Caco-2 (cell line): ENCODE measurements at regions not wholly inside any gene's neighbourhood (a gene's known extent, or its start where the extent isn't known, plus 50 kb on each side); places are given as distances from the start of the nearest gene placed in this dataset.

ENCODE experiments used
- BruUV-seq: library from RNA; stranded (reverse); fragments of 400-500 nt; replicated peaks from 2 replicates; lab custom pipeline; 2021; lab: Mats Ljungman, UMichigan
- CTCF ChIA-PET: fragments of 300-600 bp; sonication (Branson Sonifier 250); formaldehyde crosslinking; loops from one replicate; lab custom pipeline; 2022; ENCODE audit warnings: antibody characterized with exemption; lab: Charles Lee
- POLR2A ChIA-PET: fragments of 300-600 bp; sonication (Branson Sonifier 250); formaldehyde crosslinking; loops from one replicate; lab custom pipeline; 2022; ENCODE audit warnings: antibody characterized with exemption; lab: Charles Lee
- DNase-seq, 2 experiments: peaks; one replicate each; pipeline versions ENCODE4 v3.0.0 to v3.0.0-alpha.2; 2020 to 2022
- H3K27me3 ChIP-seq: replicated peaks from 2 replicates; pipeline ENCODE4 v1.6.0; 2011; ENCODE audit warnings: low read length; ENCODE audit not compliant: control insufficient read depth, insufficient read depth
- H3K36me3 ChIP-seq: 2 replicates; pipeline ENCODE4 v1.5.1; 2011; ENCODE audit warnings: low read length; ENCODE audit not compliant: control insufficient read depth, insufficient read depth
- H3K4me1 ChIP-seq: fragments of 250-450 bp; sonication (Bioruptor Pico); 2 replicates; pipeline ENCODE4 v1.5.1; 2020; ENCODE audit warnings: mild to moderate bottlenecking
- H3K4me3 ChIP-seq: 2 replicates; pipeline ENCODE4 v1.5.1; 2011; ENCODE audit warnings: low read depth, mild to moderate bottlenecking, control low read depth, low read length
- H3K9me3 ChIP-seq: fragments of 250-450 bp; sonication (Bioruptor Pico); 2 replicates; pipeline ENCODE4 v1.5.1; 2020; ENCODE audit warnings: mild to moderate bottlenecking, moderate library complexity
- H3K27ac Mint-ChIP-seq: one replicate; pipeline ENCODE4 v1.8.0; 2022; ENCODE audit warnings: mixed read lengths; ENCODE audit not compliant: unreplicated experiment
- H3K27me3 Mint-ChIP-seq: one replicate; pipeline ENCODE4 v1.8.0; 2022; ENCODE audit warnings: mixed read lengths; ENCODE audit not compliant: insufficient read depth, unreplicated experiment
- H3K36me3 Mint-ChIP-seq: one replicate; pipeline ENCODE4 v1.8.0; 2022; ENCODE audit warnings: mild to moderate bottlenecking, mixed read lengths; ENCODE audit not compliant: insufficient read depth, unreplicated experiment
- H3K4me1 Mint-ChIP-seq: one replicate; pipeline ENCODE4 v1.8.0; 2022; ENCODE audit warnings: low read depth, mixed read lengths; ENCODE audit not compliant: unreplicated experiment
- H3K4me3 Mint-ChIP-seq: one replicate; pipeline ENCODE4 v1.8.0; 2022; ENCODE audit warnings: mild to moderate bottlenecking, moderate library complexity, mixed read lengths; ENCODE audit not compliant: unreplicated experiment
- H3K9me3 Mint-ChIP-seq: one replicate; pipeline ENCODE4 v1.8.0; 2022; ENCODE audit warnings: mixed read lengths; ENCODE audit not compliant: unreplicated experiment
- CTCF ChIP-seq, 2 experiments: fragments of 200-600 bp in 1 of 2; IDR thresholded peaks; 1 replicate in 1 of 2; 2 replicates in 1 of 2; pipeline versions ENCODE4 v1.5.1 to v1.8.0; 2011 to 2022; ENCODE audit warnings: antibody characterized with exemption in 1 of 2, control low read depth in 1 of 2, inconsistent platforms in 1 of 2, low read depth in 1 of 2, low read length in 1 of 2, mild to moderate bottlenecking in 1 of 2, moderate library complexity in 1 of 2; ENCODE audit not compliant: insufficient read depth in 1 of 2, severe bottlenecking in 1 of 2, unreplicated experiment in 1 of 2
- intact Hi-C: fragments of 100-400 bp; cut with micrococcal nuclease; formaldehyde crosslinking; loops from one replicate; pipeline ENCODE4 v1.10.0; 2022; ENCODE audit not compliant: unreplicated experiment

- CTCF ChIA-PET: no interaction called here
- H3K27ac Mint-ChIP-seq: no peak overlapping the region
- no peaks in the 10 kb centered on the region for H3K36me3 Mint-ChIP-seq
- H3K9me3 Mint-ChIP-seq: no peaks in the 10 kb centered on the region
- BruUV-seq: no TSS peak
- no peaks in the 10 kb centered on the region for H3K27me3 Mint-ChIP-seq
- H3K4me1 Mint-ChIP-seq: peaks cover 27% of the 10 kb centered on the region
- POLR2A ChIA-PET: no interaction called here
- H3K4me3 Mint-ChIP-seq: no peak overlapping the region
- Histone ChIP-seq H3K4me3 (no peak overlapping the region), H3K9me3 (peaks cover 18% of the 10 kb centered on the region; the same call in 1 of the 2 replicates), H3K36me3 (no peaks in the 10 kb centered on the region), H3K27me3 (no peaks in the 10 kb centered on the region), H3K4me1 (peaks cover 16% of the 10 kb centered on the region)
- DNase-seq: no peak
- intact Hi-C loops: no loop called here
- TF ChIP-seq CTCF (IDR thresholded peaks at IDR 0.05; ENCODE audit: insufficient read depth in 1 of 2, low read depth in 1 of 2, low read length in 1 of 2, severe bottlenecking in 1 of 2, unreplicated experiment in 1 of 2): no peak
These were observed 62.5 kb upstream of the CDH4 start for GRCh38 chr20:61189534-61189933.

GRCh38 chr20:61191096-61191495 lies 61.0 kb upstream of the CDH4 start:
- H3K4me1 Mint-ChIP-seq: peaks cover 18% of the 10 kb centered on the region
- CTCF ChIA-PET: no interaction called here
- Histone ChIP-seq H3K4me1 (peaks cover 10% of the 10 kb centered on the region), H3K27me3 (no peaks in the 10 kb centered on the region), H3K4me3 (no peak overlapping the region), H3K36me3 (no peaks in the 10 kb centered on the region), H3K9me3 (peaks cover 18% of the 10 kb centered on the region; the same call in 1 of the 2 replicates)
- H3K27ac Mint-ChIP-seq: no peak overlapping the region
- BruUV-seq: no TSS peak
- no peak for TF ChIP-seq CTCF (IDR thresholded peaks at IDR 0.05; ENCODE audit: insufficient read depth in 1 of 2, low read depth in 1 of 2, low read length in 1 of 2, severe bottlenecking in 1 of 2, unreplicated experiment in 1 of 2)
- no peaks in the 10 kb centered on the region for H3K27me3 Mint-ChIP-seq
- no peaks in the 10 kb centered on the region for H3K36me3 Mint-ChIP-seq
- no peak for DNase-seq
- no peak overlapping the region for H3K4me3 Mint-ChIP-seq
- POLR2A ChIA-PET: no interaction called here
- intact Hi-C loops: no loop called here
- H3K9me3 Mint-ChIP-seq: no peaks in the 10 kb centered on the region

- no peak overlapping the region for H3K4me3 ChIP-seq
- no TSS peak for BruUV-seq
- H3K9me3 ChIP-seq: peaks cover 18% of the 10 kb centered on the region; the same call in 1 of the 2 replicates
- H3K9me3 Mint-ChIP-seq: no peaks in the 10 kb centered on the region
- H3K4me1 Mint-ChIP-seq: peaks cover 8% of the 10 kb centered on the region
- ChIA-PET POLR2A (no interaction called here), CTCF (no interaction called here)
- no peaks in the 10 kb centered on the region for H3K36me3 Mint-ChIP-seq
- H3K27me3 ChIP-seq: no peaks in the 10 kb centered on the region
- H3K27ac Mint-ChIP-seq: no peak overlapping the region
- H3K27me3 Mint-ChIP-seq: peaks cover 3% of the 10 kb centered on the region
- TF ChIP-seq CTCF (IDR thresholded peaks at IDR 0.05; ENCODE audit: insufficient read depth in 1 of 2, low read depth in 1 of 2, low read length in 1 of 2, severe bottlenecking in 1 of 2, unreplicated experiment in 1 of 2): no peak
- no peak overlapping the region for H3K4me3 Mint-ChIP-seq
- intact Hi-C loops: no loop called here
- DNase-seq: no peak
- H3K36me3 ChIP-seq: no peaks in the 10 kb centered on the region
- no peaks in the 10 kb centered on the region for H3K4me1 ChIP-seq
These were observed 59.6 kb upstream of the CDH4 start for GRCh38 chr20:61192337-61192950.
